HG02623 (cell line): ENCODE measurements at regions not wholly inside any gene's neighbourhood (a gene's known extent, or its start where the extent isn't known, plus 50 kb on each side); places are given as distances from the start of the nearest gene placed in this dataset.

Experiments
- ATAC-seq: cut with Tn5 transposase; IDR thresholded peaks from one replicate; pipeline ENCODE4 v1.9.1; 2021; ENCODE audit warnings: moderate library complexity; ENCODE audit not compliant: unreplicated experiment

DNA sequence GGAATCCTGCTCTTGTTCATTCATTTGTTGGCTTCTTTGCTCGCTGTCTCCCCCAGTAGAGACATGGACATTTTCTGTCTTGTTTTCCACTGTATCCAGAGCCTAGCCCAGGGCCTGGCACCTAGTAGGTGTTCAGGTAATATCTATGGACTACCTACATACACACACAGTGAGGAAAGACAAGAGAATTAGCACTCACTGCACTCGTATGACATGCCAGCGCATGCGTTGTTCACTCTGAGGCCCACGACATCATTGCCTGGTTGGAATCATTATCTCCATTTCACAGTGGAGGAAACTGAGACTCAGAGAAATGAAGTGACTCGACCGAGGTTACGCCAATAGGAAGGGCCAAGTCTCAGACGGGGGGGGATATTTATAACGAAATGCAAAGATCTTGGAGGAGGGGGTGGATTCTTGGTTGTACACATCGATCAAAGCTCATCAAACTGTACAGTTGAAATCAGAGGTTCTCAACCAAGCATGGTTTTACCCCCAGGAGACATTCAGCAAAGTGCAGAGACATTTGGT, 140.1 kb upstream of the PTPN1 start:
- ATAC-seq = no peak

DNA sequence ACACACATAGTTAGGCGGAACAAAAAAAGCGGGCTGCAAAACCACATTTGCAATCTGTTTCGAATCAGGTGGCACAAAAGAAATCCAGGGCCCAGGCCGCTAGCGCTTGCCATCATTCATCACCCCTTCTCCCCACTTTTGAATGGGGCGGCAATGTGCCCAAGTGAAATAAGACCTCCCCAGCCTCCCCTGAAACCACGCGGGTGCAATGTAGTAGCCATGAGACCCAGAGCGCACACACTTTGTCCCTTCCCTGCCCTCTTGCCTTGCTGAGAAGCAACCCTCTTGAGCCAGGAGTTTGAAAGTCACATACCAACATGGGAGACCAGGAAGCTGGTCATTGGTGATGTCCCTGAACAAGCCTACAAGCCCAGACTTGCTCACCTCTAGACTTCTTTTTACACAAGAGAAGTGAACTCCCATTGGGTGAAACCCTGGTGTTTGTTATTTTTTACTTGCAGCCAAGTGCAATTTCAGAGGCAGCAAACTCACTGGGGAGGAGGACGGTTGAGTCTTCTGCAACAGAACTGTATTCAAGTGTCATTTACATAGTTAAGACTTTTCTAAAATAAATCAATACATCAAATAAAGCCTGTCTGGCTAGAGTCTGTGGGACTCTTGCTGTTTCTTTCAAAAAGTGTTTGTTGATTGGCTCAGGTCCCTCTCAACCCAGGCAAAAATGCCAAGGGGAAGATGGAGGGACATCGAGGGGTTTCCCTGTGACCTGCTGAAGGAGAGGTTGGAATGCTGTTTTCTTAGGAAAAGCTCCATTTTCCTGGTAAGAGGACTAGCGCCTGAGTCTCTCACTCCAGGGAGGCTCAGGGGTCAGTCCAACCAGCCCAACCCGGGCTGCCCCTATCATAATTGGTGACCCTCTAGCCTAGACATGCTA, 138.1 kb upstream of the PTPN1 start:
- no peak for ATAC-seq

DNA sequence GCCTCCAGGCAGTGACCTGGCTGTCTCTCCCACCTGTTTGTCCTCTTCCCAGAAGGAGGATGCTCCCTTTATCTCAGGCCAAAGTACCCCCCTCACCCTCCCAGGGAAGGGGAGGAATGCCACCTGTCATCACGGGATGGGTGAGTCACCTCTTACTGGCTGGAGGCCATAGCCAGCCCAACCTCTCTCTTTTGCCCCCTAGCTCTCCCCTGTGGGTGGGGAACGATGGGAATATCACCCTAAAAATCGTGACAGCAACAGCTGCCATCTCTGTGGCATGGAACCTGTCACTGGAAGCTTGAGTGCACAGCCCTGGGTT, 137.5 kb upstream of the PTPN1 start:
- no peak for ATAC-seq

DNA sequence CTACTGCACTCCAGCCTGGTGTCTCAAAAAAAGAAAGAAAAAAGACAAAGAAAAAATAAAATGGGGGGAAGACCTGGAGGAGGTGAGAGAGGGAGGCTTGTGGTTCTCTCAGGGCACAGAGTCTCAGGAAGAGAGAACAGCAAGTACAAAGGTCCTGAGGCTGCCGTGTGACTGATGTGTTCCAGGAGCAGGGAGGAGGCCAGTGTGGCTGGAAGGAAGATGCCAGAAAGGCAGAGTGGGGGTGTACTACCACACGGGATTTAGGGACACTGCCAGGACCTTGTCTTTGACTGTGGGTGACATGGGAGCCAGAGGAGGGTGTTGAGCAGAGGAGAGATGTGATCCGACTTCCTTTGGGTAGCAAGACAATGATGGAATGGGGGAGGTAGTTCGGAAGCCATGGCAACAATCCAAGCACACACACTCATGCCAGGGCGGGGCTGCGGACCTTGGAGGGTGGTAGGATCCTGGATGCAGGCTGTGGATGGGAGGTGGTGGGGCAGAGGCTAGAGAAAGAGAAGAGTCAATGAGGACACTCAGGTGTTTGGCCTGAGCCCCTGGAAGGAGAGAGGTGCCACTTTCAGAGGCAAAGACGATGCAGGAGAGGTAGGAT, 136.4 kb upstream of the PTPN1 start:
- no peak for ATAC-seq

DNA sequence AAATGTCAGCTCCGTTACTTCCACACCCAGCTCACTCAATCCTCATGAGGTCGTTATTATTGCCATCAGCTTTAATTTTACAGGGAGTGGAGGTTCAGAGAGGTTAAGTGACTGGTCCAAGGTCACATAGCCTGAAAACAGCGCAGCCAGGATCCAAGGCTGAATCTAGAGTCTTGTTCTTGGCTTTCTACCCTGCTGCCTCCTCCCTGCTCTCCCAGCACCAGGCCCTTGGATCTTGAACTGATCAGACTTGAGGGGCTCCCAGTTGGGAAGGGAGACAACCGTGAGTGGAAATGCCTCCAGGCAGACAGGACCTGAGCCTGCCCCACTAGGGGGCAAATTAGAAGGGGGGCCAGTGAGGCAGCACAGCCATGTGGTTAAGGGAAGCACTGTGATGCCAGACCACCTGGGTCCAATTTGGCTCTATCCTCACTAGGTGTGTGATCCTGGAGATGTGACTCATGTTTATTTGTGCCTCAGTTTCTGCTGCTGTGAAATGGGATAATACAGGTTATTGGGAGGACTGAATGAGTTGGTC, 135.6 kb upstream of the PTPN1 start:
- ATAC-seq = no peak

DNA sequence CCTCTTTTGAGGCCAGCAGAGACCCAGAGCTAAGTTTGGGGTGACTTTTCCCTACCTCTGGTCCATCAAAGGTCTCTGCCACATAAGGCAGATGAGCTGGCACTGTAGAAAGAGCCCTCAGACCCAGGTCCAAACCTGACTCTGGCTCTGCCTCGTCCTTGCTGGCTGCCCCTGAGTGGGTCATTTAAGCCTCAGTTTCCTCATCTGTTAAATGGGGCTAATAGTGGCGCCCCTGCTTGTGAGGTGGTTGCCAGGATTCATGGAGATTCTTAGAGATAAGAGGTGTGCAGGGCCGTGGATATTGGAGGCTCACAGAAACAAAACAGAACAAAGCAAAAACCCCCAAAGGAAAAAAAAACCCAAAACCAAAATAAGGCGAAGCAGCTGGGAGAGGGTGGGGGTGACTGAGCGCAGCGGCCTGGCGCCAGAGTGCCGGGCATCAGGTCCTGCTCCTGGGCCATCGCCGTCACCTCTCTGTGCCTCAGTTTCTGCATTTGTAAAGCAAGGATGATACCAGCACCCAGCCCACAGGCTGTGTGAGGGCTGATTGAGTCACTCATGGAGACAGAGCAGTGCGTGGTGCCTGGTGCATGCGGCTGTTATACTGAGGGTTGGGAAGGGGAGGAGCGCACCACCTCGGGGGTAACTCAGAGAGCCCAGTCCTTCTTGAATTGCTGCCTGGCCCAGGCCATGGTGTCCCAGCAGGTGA, 133.8 kb upstream of the PTPN1 start:
- no peak for ATAC-seq

DNA sequence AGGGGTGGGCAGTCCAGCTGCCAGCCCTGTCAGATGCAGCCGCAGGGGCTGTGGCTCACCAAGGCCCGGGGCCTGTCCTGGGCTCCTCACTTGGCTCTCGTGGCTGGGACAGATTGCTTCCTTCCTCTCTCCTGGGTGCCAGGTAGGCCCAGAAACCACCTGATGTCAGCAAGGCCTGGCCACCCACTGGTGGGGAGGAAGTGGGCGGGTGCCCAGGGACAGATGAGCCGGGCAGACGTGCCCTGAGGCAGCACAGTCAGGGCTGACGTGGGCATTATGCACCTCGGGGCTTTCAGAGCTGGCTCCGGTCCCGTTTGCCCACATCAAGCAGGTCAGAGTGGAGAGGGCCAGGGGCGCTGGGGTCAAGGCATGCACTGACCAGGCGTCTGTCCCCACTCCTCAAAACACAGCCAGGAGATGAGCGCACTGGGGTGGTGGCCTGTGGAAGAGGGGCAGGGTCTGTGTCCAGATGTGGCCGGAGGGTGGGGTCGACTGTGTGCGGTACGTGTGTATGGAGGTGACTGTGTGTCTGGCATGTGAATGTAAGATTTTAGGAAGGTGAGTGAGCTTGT, 133.2 kb upstream of the PTPN1 start:
- no peak for ATAC-seq

DNA sequence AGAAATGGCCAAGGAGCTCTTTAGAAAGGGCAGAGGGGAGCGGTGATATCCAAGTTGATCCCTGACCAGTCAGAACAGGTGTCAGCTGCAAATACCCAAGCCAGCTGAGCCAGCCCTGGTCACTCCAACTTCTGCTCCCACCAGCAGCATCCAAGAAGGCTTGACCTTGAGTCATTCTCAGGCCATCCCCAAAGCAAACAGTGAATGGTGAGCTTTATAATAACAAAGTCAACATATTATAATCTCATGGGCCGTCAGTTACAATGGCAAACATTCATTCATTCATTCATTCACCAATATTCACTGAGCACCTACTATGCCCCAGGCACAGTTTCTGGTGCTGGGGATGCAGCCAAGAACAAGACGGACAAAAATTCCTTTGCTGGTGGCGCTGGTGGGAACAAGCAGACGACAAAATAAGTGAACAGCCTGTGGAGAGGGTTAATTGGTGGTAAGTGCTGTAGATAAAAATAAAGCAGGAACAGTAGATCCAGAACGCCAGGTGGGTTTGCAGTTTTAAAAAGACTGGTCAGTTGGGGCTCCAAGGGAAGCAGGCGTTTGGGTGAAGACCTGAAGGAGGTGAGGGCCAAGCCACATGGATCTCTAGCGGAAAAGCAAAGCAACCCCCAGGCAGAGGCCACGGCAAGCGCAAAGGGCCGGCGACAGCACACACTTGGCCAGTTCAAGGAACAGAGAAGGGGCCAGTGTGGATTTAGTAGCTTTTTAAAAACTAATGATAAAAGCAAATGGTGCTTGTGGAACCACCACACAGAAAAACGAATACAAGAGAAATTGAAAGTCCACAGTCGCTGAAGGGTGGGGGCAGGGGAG, 131.8 kb upstream of the PTPN1 start:
- no peak for ATAC-seq

DNA sequence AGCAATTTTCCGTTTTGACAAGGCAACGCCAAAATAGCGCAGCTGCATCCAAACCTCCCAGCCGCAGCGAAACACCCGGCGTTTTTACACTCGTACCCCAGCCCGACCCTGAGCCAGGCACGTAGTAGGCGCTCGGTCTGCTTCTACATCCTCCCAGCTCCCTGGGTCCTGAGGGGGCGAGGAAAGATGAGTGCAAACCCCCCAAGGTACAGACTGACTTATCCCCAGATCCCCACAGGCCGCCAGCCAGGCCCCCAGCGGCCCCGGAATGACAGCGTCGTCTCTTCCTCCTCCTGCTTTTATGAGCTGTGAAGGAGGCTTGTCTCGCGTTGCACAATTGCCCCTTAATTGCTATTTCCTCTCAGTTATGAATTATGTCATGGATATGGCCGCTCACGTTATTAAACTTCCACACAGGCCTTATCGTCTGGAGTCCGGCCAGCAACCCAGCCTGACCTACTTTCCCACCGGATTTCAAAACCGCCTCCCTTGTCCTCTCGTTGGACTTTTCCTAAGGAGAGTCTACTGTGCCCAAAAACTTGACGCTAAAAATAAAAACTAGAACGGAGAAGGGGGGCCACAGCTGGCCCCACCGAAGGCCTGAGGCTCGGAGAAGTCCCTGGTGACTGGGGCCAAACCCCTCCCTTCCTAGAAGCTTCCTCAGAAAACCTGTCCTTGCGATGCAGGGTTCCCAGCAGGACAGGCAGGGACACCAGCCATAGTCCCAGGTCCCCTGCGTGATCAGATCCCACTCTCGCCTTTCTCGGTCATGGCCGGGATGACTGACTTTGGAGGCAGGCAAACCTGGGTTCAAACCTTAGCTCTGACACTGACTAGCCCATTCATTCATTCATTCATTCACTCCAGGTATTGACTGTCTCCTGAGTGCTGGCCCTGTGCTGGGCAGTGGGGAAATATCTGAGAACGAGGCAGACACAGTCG, 130.9 kb upstream of the PTPN1 start:
- no peak for ATAC-seq

DNA sequence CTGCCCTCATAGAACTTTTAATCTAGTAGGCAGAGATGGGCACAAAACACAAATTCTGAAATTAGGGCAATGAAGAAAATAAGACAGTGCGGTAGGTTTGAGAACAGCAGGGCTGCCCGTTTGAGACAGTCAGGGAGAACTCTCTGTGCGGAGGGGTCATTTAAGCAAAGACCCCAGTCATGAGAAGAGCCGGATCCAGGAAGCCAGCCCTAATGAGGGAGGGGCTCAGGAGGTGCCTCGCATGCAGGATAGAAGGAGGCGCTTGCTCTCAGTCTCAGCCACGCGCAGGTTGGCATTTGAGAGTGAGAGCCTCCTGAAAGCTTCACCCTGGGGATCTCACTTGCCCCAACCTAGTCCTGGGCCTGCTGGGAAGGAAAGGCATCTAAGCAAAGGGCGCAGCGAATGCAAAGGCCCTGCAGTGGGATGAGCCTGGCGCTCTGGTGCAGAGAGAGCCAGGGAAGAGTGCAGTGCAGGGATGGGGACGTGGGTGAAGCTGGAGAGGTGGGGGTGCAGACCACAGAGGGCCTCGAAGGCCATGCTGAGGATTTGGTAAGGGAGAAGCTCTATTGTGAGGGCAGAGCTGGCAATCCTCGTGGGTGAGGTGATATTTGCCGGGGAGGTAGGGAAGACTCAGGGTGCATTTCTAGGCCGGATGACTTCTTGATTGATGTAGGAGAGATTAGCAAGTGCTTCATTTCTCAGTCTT, 130.0 kb upstream of the PTPN1 start:
- no peak for ATAC-seq

DNA sequence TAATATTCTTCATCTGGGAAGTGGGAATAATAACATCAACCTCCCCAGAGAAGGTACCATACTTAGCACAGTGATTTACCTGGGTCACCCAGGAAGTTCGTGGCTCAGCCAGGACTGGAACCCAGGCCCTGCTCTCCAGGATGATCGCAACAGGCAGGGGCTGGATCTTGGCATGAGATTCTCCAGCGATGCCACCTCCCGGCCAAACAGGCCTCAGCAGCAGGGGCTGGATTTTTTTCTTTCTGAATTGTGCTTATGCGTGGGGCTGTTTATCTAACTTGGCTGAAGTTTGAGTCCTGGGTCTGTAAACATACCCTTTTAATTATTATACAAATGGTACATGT, 129.5 kb upstream of the PTPN1 start:
- no peak for ATAC-seq

DNA sequence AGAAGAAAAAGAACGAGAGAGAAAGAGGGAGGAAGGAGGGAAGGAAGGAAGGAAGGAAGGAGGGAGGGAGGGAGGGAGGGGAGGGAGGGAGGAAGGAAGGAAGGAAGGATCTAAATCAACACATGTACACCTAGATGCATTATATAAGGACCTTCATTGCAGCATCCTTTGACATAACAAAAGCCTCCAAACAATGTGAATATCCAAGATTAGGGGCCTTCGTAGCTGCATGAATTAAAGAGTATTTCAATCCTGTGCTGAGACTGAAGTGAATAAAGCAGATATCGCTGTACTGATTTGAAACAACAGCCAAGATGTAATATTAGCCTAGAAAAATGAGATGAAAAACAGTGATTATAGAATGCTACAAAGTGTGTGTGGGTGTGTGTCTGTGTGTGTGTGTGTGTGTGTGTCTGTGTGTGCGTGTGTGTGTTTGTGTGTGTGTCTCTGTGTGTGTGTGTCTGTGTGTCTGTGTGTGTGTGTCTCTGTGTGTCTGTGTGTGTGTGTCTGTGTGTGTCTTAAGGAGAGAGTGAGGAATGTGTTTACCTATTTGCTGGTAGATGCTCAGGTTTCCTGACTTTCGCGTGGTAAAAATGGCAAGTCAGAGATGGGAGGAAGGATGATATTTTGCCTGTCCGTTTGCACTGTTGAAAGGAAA, 129.0 kb upstream of the PTPN1 start:
- no peak for ATAC-seq

DNA sequence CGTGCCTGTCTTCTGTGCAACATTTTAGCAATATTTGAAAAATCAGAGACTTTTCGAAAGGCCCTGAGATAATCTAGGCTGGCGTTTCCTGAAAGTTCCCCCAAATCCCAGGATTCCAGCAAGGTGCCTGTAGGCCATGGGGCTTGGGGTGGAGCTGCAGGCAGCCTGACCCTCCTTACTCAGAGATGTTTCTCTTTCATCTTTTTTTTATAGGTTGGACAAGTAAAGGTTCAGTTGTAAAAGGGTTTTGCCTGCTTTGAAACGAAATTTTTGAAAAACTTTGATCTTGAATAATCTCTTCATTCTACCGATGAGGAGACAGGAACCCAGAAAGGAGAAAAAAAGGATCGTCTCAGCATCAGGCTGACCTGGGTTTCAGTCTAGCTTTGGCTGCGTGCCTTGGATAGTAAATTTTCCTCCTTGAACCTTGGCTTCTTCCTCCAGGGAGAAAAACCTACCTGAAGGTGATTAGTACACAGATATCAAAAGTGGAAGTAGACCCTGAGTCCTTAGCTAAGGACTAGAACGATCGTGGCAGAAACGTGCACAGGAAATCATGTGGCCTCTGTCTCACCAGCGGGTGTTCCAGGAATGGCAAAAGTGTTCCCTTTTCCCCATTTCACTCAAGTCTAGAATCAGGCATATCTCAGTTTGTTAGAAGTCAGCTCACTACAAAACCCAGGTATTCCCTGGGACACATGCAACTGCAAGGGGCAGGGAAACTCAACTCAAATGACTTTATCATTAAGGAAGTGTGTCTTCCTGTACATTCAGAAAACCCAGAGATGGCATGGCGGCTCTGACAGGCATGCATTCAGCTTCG, 128.2 kb upstream of the PTPN1 start:
- no peak for ATAC-seq

DNA sequence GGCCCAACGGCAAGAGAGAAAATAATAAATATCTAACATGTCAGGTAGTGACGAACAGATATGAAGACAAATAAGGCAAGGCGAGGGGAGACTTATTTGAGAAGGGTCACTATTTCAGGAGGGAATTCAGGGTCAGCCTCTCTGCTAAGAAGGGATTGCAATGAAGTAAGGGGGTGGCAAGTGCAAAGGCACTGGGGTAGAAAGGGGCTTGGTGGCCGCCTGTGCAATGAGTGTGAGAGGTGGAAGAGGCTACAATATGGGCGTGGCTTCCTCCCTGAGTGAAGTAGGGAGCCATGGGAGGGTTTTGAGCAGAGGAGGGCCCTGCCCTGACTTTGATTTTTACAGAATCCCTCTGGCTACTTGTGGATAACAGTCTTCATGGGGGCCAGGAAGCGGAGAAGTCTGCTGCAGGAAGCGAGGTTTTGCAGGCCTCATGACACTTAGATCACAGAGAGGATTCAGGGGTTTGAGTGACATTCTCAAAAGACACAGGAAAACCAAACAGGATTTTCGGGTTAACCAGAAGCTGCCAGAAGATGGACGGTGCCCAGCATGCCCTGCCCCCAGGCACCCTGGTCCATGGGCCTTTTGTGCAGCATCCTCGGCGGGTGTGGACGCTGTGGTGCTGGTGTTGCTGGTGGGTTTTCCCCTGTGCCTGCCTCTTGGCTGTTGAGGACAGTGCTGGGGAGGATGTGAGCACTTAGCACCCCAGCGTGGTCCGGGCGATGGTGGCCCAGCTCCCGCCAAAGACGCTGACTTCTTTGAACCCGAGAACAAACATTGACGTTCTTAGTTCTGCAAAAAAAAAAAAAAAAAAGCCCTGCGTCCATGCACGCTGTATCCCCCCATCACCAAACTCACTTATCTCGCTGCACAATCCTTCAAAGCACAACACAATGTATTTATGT, 124.2 kb upstream of the PTPN1 start:
- no peak for ATAC-seq

DNA sequence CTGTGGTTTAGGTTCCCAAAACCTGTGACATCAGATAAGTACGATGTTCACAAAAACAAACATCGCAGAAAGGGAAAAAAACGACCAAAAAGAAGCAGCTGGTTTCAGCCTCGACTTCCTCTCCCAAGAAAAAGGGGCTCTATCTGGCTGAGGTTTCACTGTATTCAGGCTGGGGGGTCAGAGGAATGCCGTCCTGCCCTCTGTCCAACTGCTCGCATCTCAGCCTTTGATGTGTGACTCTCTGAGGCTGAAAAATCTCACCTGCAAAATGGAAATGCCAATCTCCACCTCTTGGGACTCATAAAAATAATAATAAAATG, 123.6 kb upstream of the PTPN1 start:
- ATAC-seq = no peak

DNA sequence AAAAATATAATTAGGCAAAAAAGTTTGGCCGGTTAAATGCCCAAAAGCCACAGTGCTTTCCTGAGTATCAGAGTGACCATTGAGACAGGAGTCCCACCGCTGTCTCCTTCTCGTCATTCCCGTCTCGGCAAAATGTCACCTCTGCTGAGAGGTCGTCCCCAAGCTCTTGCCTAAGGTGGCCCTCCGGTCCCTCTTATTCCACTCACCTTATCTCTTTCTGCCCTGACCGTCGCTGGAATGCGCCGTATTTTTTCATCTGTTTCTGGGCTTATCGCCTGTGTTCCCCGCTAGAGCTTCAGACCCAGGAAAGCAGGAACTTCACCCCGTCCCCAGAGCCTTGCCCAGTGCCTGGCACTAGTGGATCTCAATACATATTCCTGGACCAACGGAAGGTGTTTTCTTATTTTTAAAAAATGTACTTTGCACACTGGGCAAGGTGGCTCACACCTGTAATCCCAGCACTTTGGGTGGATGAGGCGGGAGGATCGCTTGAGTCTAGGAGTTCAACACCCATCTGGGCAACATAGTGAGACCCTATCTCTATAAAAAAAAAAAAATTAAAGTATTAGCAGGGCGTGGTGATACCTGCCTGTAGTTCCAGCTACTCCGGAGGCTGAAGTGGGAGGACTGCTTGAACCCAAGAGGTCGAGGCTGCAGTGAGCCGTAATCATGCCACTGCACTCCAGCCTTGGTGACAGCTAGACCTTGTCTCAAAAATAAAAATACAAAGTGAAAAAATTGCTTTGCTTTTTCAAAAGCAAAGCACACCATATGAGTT, 122.8 kb upstream of the PTPN1 start:
- ATAC-seq = no peak
